IMR-90 (cell line): ENCODE measurements at regions not wholly inside any gene's neighbourhood (a gene's known extent, or its start where the extent isn't known, plus 50 kb on each side); places are given as distances from the start of the nearest gene placed in this dataset.
A peak's percentile ranks its signal among the peaks of the same experiment; 100 is the strongest.

Experiments used
- BHLHE40 ChIP-seq: fragments of 150-350 bp; IDR thresholded peaks from 2 replicates; pipeline ENCODE4 v1.6.1; 2016; ENCODE audit warnings: mild to moderate bottlenecking, low read depth, low read length
- CEBPB ChIP-seq: IDR thresholded peaks from 2 replicates; pipeline ENCODE4 v1.6.1; 2012; ENCODE audit warnings: low read depth, low read length, improper control_type of control experiment
- CHD1 ChIP-seq: IDR thresholded peaks from 2 replicates; pipeline ENCODE4 v1.6.1; 2012; ENCODE audit warnings: low read depth, low read length, improper control_type of control experiment
- CTCF ChIP-seq: conservative IDR thresholded peaks from 2 replicates; pipeline ENCODE4 v1.5.1; 2012; ENCODE audit warnings: mild to moderate bottlenecking, low read depth, low read length, improper control_type of control experiment
- MAFK ChIP-seq: IDR thresholded peaks from 2 replicates; pipeline ENCODE4 v1.6.1; 2012; ENCODE audit warnings: low read depth, low read length, improper control_type of control experiment
- MAZ ChIP-seq: IDR thresholded peaks from 2 replicates; pipeline ENCODE4 v1.6.1; 2012; ENCODE audit warnings: low read depth, mild to moderate bottlenecking, low read length, improper control_type of control experiment, moderate library complexity, borderline replicate concordance
- MXI1 ChIP-seq: IDR thresholded peaks from 2 replicates; pipeline ENCODE4 v1.6.1; 2012; ENCODE audit warnings: low read depth, mild to moderate bottlenecking, low read length, moderate library complexity, borderline replicate concordance
- NFE2L2 ChIP-seq: fragments of 150-350 bp; IDR thresholded peaks from 2 replicates; pipeline ENCODE4 v1.6.1; 2016; ENCODE audit warnings: low read depth, mild to moderate bottlenecking, low read length
- POLR2A ChIP-seq: IDR thresholded peaks from 2 replicates; pipeline ENCODE4 v1.6.1; 2012; ENCODE audit warnings: mild to moderate bottlenecking, low read depth, low read length
- RCOR1 ChIP-seq: IDR thresholded peaks from 2 replicates; pipeline ENCODE4 v1.6.1; 2012; ENCODE audit warnings: mild to moderate bottlenecking, low read length, improper control_type of control experiment; ENCODE audit not compliant: insufficient replicate concordance
- RFX5 ChIP-seq: IDR thresholded peaks from 2 replicates; pipeline ENCODE4 v1.8.0; 2012; ENCODE audit warnings: low read depth, mild to moderate bottlenecking, low read length, moderate library complexity
- SMC3 ChIP-seq: fragments of 150-350 bp; IDR thresholded peaks from 2 replicates; pipeline ENCODE4 v1.6.1; 2016; ENCODE audit warnings: low read depth, mild to moderate bottlenecking, antibody characterized with exemption, low read length, moderate library complexity
- USF2 ChIP-seq: fragments of 150-350 bp; IDR thresholded peaks from 2 replicates; pipeline ENCODE4 v1.6.1; 2017; ENCODE audit warnings: mild to moderate bottlenecking, antibody characterized with exemption, low read length, low read depth

- TF ChIP-seq POLR2A = no peak
- no peak for TF ChIP-seq CTCF
- TF ChIP-seq MAFK = peak; percentile 69
- TF ChIP-seq MAZ = no peak
- TF ChIP-seq MXI1 = no peak
- TF ChIP-seq USF2 = no peak
- TF ChIP-seq SMC3 = no peak
- no peak for TF ChIP-seq RFX5
- TF ChIP-seq BHLHE40 = no peak
- no peak for TF ChIP-seq RCOR1
- TF ChIP-seq CEBPB = no peak
- TF ChIP-seq CHD1 = no peak
- no peak for TF ChIP-seq NFE2L2
Observed at GRCh38 chr3:117409701-117410459, 700.3 kb downstream of the TUSC7 start.
